OCI-LY1 (cell line): ENCODE measurements at regions not wholly inside any gene's neighbourhood (a gene's known extent, or its start where the extent isn't known, plus 50 kb on each side); places are given as distances from the start of the nearest gene placed in this dataset.

Source experiments
- H2AFZ ChIP-seq: fragments of 200-600 bp; sonication (generic), shearing (Covaris generic); 2 replicates; pipeline ENCODE4 v1.6.0; 2014; ENCODE audit warnings: antibody characterized with exemption, mild to moderate bottlenecking, low read length
- H3F3A ChIP-seq: fragments of 200-600 bp; sonication (generic), shearing (Covaris generic); 2 replicates; pipeline ENCODE4 v1.6.0; 2014; ENCODE audit warnings: mild to moderate bottlenecking, antibody characterized with exemption, low read length, moderate library complexity; ENCODE audit not compliant: insufficient read depth
- H3K27ac ChIP-seq: fragments of 200-600 bp; sonication (generic); 2 replicates; pipeline ENCODE4 v1.5.1; 2014; ENCODE audit warnings: low read length, mixed run types, mild to moderate bottlenecking, low read depth; ENCODE audit not compliant: poor library complexity, severe bottlenecking
- H3K27me3 ChIP-seq: fragments of 200-600 bp; sonication (generic); 2 replicates; pipeline ENCODE4 v1.6.0; 2014; ENCODE audit warnings: antibody characterized with exemption, mild to moderate bottlenecking, low read length, moderate library complexity; ENCODE audit not compliant: insufficient read depth
- H3K36me3 ChIP-seq: fragments of 200-600 bp; sonication (generic); 2 replicates; pipeline ENCODE4 v1.6.1; 2014; ENCODE audit warnings: mild to moderate bottlenecking, antibody characterized with exemption, low read length, moderate library complexity, mixed read lengths; ENCODE audit not compliant: insufficient read depth
- H3K4me1 ChIP-seq: fragments of 200-600 bp; sonication (generic); 2 replicates; pipeline ENCODE4 v1.5.1; 2014; ENCODE audit warnings: mild to moderate bottlenecking, low read length, moderate library complexity; ENCODE audit not compliant: insufficient read depth, severe bottlenecking
- H3K4me2 ChIP-seq: fragments of 200-600 bp; sonication (generic), shearing (Covaris generic); 2 replicates; pipeline ENCODE4 v1.6.1; 2014; ENCODE audit warnings: low read length
- H3K4me3 ChIP-seq: fragments of 200-600 bp; sonication (generic); 2 replicates; pipeline ENCODE4 v1.5.1; 2014; ENCODE audit warnings: low read length, low read depth, mild to moderate bottlenecking, mixed read lengths; ENCODE audit not compliant: poor library complexity, severe bottlenecking
- H3K79me2 ChIP-seq: fragments of 200-600 bp; shearing (Covaris generic); 2 replicates; pipeline ENCODE4 v1.6.1; 2016; ENCODE audit warnings: mixed run types, low read length, mixed read lengths; ENCODE audit not compliant: insufficient read depth
- H3K9ac ChIP-seq: fragments of 200-600 bp; sonication (generic), shearing (Covaris generic); 2 replicates; pipeline ENCODE4 v1.6.1; 2014; ENCODE audit warnings: mild to moderate bottlenecking, low read length, mixed read lengths
- H3K9me2 ChIP-seq: fragments of 200-600 bp; sonication (generic), shearing (Covaris generic); 2 replicates; pipeline ENCODE4 v1.6.1; 2014; ENCODE audit warnings: low read depth, mild to moderate bottlenecking, low read length, mixed read lengths
- H3K9me3 ChIP-seq: fragments of 200-600 bp; shearing (Covaris generic); 2 replicates; pipeline ENCODE4 v1.6.1; 2014; ENCODE audit warnings: low read length, mixed read lengths
- H4K20me1 ChIP-seq: fragments of 200-600 bp; sonication (generic), shearing (Covaris generic); 2 replicates; pipeline ENCODE4 v1.6.0; 2016; ENCODE audit warnings: mild to moderate bottlenecking, low read length; ENCODE audit not compliant: insufficient read depth
- EZH2 ChIP-seq: fragments of 200-600 bp; sonication (generic), shearing (Covaris generic); IDR thresholded peaks from 2 replicates; pipeline ENCODE4 v1.8.0; 2017; ENCODE audit warnings: borderline replicate concordance, mixed run types, mild to moderate bottlenecking, antibody characterized with exemption, low read length, moderate library complexity, mixed read lengths
- TF ChIP-seq, protein P1 (sequence below): fragments of 200-600 bp; sonication (generic), shearing (Covaris generic); IDR thresholded peaks from 2 replicates; pipeline ENCODE4 v1.5.1; 2017; ENCODE audit warnings: mild to moderate bottlenecking, antibody characterized with exemption, low read length, moderate library complexity, mixed read lengths

DNA sequence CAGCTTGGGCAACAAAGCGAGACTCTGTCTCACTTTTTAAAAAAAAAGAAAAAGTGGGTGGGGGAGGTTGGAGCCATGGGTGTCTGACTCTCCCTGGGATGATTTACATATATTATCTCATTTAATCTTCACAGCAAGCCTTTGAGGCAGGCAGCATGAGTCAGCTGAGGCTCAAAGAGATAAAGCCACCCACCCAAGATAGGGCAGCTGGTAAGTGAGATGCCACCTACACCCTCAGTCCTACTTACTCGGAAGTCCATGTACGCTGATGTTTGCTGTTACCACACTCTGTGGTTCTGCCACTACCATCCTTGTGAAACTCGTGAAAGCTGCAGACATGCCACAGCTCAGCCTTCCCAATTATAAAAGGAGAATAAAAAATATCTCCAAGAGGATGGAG lies 142.0 kb upstream of the TSHZ3 start:
- no peak overlapping the region for H3K9ac ChIP-seq
- no peaks in the 10 kb centered on the region for H3K9me2 ChIP-seq
- H3K4me3 ChIP-seq: no peak overlapping the region
- H2AFZ ChIP-seq: no peak overlapping the region
- H3F3A ChIP-seq: no peaks in the 10 kb centered on the region
- no peaks in the 10 kb centered on the region for H3K36me3 ChIP-seq
- H3K27me3 ChIP-seq: no peaks in the 10 kb centered on the region
- no peaks in the 10 kb centered on the region for H4K20me1 ChIP-seq
- no peaks in the 10 kb centered on the region for H3K9me3 ChIP-seq
- no peak overlapping the region for H3K27ac ChIP-seq
- TF ChIP-seq, protein P1, sequence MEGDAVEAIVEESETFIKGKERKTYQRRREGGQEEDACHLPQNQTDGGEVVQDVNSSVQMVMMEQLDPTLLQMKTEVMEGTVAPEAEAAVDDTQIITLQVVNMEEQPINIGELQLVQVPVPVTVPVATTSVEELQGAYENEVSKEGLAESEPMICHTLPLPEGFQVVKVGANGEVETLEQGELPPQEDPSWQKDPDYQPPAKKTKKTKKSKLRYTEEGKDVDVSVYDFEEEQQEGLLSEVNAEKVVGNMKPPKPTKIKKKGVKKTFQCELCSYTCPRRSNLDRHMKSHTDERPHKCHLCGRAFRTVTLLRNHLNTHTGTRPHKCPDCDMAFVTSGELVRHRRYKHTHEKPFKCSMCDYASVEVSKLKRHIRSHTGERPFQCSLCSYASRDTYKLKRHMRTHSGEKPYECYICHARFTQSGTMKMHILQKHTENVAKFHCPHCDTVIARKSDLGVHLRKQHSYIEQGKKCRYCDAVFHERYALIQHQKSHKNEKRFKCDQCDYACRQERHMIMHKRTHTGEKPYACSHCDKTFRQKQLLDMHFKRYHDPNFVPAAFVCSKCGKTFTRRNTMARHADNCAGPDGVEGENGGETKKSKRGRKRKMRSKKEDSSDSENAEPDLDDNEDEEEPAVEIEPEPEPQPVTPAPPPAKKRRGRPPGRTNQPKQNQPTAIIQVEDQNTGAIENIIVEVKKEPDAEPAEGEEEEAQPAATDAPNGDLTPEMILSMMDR: no peak
- TF ChIP-seq EZH2: no peak
- no peak overlapping the region for H3K4me2 ChIP-seq
- H3K4me1 ChIP-seq: no peaks in the 10 kb centered on the region
- no peaks in the 10 kb centered on the region for H3K79me2 ChIP-seq

DNA sequence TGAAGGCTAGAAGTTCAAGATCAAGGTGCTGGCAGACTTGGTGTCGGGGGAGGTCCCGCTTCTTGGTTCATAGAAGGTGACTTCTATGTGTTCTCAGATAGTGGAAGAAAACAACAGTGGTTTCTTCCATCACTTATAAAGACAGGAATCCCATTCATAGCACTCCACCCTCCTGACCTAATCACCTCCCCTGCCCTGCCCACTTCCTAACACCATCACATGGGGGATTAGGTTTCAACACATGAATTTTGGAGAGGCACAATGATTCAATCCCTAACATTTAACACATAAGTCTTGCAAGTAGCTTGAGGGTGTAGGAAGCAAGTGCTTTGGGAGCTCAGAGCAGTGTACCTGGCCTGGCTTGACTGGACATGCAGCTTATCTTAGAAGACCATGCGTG lies 142.8 kb upstream of the TSHZ3 start:
- no peaks in the 10 kb centered on the region for H3K36me3 ChIP-seq
- H3K79me2 ChIP-seq: no peaks in the 10 kb centered on the region
- no peak overlapping the region for H2AFZ ChIP-seq
- no peak overlapping the region for H3K9ac ChIP-seq
- no peak overlapping the region for H3K27ac ChIP-seq
- H3K9me3 ChIP-seq: no peaks in the 10 kb centered on the region
- no peaks in the 10 kb centered on the region for H3K9me2 ChIP-seq
- no peaks in the 10 kb centered on the region for H4K20me1 ChIP-seq
- no peak overlapping the region for H3K4me2 ChIP-seq
- no peaks in the 10 kb centered on the region for H3K27me3 ChIP-seq
- no peak overlapping the region for H3K4me3 ChIP-seq
- no peaks in the 10 kb centered on the region for H3K4me1 ChIP-seq
- TF ChIP-seq, protein P1: no peak
- TF ChIP-seq EZH2: no peak
- H3F3A ChIP-seq: no peaks in the 10 kb centered on the region

DNA sequence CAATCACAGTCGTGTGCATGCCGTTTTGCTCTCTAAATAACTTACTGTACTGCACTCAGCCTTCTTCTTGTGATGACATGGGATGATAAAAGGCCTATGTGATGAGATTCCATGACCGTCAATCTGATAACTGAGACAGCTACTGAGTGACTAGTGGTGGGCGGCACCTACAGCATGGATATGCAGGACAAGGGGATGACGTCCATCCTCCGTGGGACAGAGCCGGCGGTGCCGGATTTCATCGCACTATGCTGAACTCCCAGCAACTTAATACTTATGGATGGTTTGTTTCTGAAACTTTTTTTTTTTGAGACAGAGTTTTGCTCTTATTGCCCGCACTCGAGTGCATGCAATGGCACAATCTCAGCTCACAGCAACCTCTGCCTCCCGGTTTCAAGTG lies 146.8 kb upstream of the TSHZ3 start:
- no peaks in the 10 kb centered on the region for H3K9me3 ChIP-seq
- no peaks in the 10 kb centered on the region for H3K79me2 ChIP-seq
- TF ChIP-seq EZH2: no peak
- TF ChIP-seq, protein P1: no peak

More for the DNA sequence above, 146.8 kb upstream of the TSHZ3 start:
- Histone ChIP-seq H3F3A (no peaks in the 10 kb centered on the region), H3K36me3 (no peaks in the 10 kb centered on the region), H3K9me2 (no peaks in the 10 kb centered on the region), H3K4me2 (no peak overlapping the region), H4K20me1 (no peaks in the 10 kb centered on the region), H3K4me3 (no peak overlapping the region), H3K4me1 (no peaks in the 10 kb centered on the region), H3K27me3 (no peaks in the 10 kb centered on the region), H2AFZ (no peak overlapping the region), H3K9ac (no peak overlapping the region), H3K27ac (no peak overlapping the region)
